HG03342 (cell line): ENCODE measurements at regions not wholly inside any gene's neighbourhood (a gene's known extent, or its start where the extent isn't known, plus 50 kb on each side); places are given as distances from the start of the nearest gene placed in this dataset.

Source experiments
- ATAC-seq: cut with Tn5 transposase; IDR thresholded peaks from one replicate; pipeline ENCODE4 v1.9.1; 2021; ENCODE audit warnings: mild to moderate bottlenecking, moderate library complexity; ENCODE audit not compliant: unreplicated experiment

DNA sequence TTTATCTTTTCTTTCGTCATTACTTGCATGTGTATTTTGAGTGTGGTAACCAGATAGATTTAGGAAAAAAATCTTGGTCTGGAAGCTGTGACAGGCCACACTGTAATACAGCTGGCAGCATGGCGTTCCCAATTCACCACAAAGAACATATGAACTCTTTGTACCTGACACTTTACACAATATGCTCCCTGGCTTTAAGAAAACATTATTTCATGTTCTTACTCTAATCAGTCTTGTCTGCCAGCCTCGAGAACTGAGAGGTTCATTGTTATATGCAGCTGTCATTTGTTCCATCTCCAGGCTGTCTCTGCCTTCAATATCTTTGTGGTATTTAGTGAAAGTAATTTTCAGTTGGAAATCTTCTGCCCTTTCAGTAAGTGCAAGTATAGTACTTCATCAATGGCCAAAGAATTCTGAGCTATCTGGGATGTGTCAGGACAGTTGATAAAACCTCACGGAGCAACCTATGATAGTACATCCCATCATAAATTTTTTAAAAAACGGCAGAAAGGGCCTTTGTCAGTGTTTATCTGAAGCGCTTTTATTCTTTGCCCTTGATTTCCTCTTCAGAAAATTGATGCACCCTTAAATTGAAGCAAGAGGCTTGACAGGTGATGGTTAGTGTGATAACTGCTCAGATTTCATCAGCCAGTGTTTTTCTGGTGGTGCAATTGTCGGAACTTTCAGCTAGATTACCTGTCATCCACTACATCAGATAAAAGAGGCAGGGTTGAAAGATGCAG is 146.3 kb upstream of the SP8 start:
- ATAC-seq, result no peak

DNA sequence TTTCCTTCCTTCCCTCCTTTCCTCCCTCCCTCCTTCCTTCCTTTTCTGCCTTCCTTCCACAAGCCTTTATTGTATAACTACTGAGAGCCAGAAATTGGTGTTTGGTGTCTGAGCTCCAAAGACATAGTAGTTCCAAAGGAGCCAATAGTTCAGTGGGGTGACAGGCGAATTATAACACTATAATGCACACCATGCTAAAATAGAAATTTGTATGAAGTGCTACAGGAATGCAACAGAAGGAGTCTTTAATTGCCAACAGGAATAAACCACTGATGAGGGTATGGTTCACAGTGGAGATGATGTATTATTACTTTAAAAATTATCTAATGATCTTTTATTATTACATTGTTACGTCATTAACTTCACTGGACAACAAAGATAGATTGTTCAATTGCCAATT is 158.8 kb upstream of the SP8 start:
- no peak for ATAC-seq

DNA sequence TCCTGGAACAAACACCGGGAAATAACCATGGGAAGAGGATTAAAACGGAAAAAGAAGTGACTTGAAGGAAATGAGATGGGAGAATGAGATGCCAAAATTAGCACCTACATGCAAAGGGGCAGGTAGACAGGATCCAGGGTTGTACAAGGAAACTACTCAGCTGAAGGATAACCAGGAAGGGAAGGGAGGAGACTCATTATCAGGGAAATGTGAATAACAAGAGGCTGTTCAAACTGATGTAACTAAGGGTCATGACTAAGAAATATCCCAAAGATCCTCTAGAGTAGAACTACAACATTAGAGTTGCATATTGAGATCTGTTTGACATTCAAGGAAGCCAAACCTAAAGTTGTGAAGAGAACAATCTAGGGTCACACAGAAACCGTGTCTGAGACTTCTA is 166.2 kb upstream of the SP8 start:
- no peak for ATAC-seq

DNA sequence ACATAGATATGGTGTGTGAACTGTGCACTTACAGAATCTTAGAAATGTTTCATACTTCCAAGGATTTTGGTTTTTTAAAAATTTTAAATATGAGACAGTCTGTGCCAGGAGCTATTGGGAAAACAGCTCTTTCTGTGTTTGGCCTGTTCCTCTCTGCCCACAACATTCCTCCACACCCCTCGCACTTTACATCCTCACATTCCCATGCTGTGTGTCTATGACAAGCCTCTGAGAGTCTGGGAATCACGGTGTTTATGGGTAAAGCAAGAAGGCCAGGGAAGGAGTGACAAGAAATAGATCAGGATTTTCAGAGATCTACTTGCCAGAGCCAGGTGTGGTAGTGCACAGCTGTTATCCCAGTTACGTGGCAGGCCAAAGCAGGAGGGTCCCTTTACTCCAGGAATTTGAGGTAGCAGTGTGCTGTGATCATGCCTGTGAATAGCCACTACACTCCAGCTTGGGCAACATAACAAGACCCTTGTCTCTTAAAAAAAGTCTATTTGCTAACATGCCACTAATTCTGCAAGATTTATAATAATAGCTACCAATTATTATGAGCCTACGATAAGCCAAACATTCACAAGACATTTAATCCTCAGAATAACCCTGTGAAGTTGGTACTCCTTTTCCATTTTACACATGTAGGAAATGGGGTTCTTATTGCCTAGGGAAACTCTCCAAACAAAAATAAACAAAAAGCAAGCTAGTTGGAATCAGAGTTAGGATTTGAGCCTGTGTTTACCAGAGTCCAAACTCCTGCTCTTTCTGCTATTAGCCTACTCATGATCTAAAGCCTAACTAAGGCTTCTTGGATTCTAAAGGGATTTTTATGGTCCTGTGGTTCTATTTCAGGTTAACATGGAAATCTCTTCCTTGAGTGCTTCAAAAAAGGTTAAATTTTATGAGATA is 168.3 kb upstream of the SP8 start:
- ATAC-seq, result no peak

DNA sequence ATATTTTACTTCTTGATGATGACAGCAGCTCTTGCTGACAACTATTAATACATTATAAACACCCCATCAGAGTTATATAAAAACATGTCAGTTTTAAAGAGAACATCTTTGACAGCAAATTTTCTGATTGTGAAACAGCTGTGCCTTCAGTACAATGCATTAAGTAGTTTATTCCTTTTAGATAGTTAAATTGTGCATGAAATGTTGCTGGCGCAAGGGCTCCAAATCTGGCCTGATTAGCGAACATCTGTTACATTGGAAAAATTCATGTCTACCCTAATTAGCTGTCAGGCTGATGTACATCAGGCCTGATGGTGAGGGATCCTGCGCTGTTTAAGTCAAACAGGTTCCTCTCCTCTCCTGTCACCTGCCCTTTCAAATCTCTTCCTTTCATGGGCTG is 171.9 kb upstream of the SP8 start:
- no peak for ATAC-seq

DNA sequence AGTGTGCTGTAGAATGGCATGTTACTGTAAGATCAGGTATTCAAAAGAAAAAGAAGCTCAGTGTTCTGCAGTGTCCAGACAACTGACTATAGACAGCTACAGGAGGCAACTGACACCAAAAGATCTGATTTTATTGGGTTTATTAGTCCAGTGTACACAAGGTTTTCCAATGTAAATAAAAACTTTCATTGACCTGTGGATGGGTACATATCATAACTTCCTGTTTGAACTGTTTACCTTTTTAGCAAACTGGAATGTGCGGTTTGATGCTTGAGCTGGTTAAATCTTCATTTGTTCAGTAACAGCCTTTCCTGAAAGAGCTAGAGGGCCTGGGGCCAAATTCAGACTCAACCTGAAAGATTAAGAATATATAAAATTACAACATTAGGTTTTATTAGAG is 172.6 kb upstream of the SP8 start:
- no peak for ATAC-seq

DNA sequence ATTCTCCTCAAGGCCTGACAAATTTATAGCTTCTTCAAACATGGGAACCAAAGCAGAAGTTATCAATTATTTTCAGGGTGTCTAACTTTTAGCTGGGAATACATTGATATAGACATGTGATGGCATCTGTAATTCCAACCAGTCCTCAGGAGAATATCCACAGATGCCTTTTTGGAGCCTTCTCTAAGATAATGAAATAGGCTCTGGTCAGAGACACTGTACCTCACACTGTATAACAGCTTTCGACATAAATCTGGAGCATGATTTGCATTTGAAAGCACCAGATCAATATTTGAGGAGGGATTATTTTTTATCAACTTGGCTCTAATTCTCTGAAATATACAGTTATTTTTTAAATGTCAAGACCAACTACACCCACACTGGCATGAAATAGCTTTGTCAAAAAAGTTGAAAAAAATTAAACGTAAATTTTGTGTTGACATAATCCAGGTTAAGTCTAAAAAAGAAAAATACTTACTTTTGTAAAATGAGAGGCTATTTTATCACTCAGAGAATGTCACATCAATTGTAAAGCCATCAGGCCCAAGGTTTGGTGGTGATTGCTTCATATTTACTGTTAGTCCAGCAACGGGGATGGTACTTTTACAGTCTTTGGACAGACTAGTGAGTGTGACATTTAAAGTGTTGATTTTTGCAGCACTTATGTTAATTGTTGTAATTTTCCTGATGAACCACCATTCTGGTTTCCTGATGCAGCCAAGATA is 177.0 kb upstream of the SP8 start:
- no peak for ATAC-seq

DNA sequence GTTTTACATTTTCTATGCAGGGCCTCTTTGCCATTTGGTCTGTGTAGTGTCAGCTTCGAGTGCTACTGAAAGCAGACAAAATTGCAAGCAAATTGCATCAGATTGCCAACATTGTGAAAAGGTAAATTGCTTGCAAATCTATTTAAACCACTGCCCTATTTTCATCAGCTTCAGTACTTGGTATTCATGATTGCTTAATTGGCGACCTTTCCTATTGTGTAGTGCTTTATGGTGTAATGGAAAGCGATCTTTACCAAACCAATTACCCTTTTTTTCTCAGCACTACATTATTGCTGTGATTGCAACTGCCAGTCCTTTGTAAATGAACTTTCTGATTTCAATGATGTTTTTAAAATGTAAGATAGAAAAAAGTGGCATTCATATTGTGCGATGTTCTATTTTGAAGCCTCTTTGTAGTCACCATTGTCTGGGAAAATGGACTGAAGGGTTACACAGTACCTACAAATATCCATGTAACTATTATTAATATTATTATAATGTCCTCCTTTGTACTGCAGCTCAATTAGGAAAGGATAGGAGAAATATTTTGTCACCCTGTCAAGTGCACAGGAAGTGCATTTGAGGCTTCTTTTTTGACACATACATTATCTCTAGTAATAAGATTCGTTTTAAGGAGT is 177.7 kb upstream of the SP8 start:
- no peak for ATAC-seq

DNA sequence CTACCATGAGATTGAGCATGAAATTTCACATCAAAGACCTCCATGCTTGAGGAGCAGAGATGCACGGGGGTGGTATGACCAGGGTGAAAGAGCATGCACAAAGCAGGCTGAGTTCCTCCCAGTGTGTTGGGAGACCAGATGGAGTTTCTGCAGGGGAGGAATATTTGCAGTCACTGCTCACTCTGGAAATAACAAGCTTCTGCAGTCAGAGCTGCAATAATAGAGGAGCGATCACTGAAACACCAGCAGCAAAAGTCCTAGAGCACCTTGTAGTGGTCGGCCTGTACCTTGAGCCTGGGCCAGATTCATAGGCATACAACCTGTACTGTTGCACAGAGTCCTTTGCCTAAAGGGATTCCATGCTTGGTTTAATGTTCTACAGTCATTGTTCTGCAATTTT is 184.5 kb upstream of the SP8 start:
- ATAC-seq, result no peak

DNA sequence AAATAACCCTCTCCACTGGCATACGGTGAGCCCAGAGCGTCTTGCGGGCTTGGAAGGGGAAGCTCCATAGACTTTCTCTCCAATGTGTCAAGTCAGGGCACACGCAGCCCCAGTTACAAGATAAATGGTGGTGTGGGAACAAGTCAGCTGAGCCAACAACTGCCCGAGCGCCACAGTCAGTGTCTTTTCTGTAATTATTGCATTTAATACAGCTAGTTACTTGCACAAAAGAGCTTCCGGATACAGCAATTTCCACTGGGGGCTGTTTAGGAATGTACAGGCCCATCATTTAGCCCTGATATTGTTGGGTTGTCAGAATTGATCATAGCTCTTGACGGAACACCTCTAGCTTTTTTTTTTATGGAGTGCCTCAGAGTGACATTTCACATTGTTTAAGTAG is 193.5 kb upstream of the SP8 start:
- ATAC-seq, result no peak

DNA sequence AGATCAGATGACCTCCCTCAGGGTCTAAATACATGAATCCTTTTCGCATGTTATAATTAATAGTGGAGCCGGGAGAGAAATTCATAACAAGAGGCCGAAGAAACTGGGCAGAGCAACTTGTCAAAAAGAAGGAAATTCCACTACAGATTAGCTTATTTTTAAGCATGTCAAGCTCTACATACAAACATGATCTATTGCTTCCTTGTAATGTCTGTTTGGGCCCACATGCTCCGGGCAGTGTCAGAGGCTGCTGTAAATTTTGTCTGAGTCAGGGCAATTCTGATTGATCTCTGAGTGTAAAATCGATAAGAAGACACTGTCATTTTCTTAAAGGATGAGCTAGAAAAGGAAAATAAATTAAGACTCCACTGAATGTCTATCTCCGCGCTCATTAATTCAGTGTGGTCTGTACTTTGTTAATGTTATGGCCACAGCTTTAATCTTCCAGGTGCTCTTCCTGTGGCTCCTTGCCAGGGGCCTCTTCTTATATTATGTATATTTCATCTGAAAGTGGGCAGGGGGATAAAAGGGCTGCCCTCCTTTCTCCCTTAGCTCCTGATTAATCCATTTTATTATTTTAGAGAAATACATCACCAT is 194.1 kb upstream of the SP8 start:
- ATAC-seq, result no peak

DNA sequence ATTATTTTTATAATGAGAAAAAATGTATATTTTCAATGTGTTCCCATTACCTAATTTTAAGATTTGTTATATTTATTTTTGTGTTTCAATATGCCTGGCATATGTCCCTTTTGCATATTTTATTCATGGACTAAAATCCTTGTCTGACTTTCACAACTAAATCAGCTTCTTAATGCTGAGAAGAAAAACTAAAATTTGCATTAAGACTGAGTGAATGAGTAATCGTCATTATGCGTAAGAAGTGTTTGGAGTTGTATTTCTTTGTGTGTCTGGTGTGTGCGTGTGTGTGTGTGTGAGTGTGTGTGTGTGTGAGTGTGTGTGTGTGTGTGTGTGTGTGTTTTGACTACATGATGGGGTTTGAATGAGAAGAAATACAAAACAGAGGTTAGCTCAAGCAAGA is 201.7 kb upstream of the SP8 start:
- ATAC-seq, result no peak

DNA sequence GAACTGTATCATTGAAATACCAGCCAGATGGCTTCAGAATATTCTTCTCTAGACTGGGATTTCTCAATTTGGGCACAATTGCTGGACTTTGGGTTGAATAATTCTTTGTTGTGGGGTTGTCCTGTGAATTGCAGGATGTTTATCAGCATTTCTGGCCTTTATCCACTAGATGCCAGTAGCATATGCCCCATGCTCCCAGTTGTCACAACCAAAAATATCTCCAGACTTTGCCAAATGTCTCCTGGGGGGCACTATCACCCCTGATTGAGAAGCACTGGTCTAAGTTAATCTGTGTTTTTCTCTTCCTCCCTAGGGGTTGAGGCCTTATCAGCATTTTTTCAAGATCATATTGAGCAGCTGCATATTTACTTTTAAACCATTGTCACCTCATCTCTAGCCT is 204.9 kb upstream of the SP8 start:
- ATAC-seq, result no peak

DNA sequence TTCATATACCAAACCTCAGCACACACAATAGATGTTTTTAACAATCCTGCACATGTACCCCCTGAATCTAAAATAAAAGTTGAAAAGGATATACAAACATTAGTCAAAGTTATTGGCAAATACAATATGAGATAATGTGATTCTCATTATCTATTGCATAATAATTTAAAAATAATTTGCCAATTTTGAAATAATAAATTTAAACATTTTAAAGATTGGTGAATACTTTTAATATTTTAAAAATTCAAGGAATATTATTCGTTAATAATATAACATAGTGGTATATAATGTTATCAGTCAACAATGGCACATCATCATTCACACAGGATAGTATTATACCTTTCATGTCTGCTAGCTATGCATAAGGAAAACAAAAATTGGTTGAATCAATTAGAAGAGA is 207.0 kb upstream of the SP8 start:
- no peak for ATAC-seq

DNA sequence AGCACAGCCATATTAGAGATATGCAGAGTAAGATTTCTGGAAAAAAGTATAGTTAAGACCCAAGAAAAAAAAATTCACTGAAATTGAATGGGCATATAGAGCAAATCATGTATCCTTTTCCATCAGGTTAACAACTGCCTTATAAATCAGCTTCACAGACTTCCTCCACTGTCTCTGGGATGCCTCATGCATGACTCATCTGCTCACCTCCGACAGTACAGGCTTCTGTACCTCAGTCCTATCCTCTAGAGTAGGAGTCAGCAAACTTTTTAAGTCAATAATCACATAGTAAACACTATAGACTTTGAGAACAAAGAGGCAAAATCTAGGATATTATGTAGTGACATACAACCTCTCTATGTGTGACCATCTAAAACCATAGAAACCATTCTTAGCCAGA is 211.6 kb upstream of the SP8 start:
- no peak for ATAC-seq

DNA sequence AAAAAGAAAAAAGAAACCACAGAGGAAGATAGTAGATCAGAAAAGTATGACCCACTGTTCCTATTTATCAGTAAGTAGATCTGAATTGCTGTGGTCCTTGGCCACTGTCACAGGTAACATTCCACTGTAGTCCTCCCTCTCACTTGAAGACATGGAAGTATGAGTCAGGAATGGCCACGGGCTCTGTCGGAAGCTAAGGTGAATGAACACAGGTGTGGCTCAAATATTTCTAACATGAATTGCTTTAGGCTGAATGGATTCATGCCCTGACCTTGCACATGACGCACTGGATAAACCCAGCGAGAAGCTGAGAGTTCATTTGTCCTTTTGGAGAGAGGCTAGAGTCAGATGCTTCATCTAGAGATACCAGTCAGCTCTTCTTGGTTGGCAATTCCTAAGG is 224.5 kb upstream of the SP8 start:
- no peak for ATAC-seq

DNA sequence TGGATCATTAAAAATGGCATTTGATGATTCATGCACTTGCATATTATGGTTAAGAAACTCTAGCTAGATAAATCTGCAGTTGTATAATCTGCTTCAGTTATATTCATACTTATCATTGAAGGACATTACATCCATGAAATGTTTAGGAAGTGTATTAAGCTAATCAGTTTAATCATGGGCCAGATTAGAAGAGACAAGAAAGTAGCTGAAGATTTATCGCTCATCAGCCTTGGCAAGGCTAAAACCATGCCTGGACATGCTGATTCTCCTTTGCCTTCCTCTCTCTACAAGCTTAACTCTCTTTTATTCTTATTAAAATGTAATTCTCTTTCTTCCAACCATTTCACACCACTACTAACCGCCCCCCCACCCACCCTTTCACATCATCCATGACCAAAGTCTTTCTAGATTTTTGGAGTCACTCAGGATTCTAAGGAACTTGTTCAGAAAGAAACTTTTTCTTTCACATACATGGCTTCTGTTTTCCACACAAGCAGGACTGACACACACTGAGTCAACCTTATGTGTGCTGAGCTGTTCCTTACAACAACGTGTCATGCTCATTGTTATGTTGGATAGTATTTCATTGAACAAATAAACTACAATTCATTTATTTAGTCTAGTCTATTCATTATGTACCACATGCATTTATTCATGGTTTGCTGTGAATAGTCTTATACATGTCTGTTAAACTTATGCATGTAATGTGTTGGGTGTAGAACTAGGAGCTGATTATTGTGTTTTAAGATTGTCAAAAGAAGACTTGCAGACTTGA is 227.3 kb upstream of the SP8 start:
- ATAC-seq, result no peak

DNA sequence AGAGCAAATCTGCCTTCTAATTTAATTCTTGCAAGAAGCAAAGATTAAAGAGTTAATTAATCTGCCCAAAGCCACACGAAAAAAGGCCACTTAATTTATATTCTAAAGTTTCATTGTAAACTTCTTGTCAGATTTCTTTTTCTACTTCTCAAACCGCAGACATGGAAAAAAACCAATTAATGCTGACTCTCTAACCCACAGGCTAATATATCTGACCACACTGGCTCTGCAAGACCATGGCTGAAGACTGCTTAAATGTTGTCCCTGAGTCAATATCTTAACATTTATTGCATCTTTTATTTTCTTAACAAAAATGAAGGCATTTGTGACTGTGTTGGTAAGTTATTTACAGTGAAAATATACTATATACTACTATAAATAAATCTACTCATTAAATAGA is 234.0 kb upstream of the SP8 start:
- no peak for ATAC-seq

DNA sequence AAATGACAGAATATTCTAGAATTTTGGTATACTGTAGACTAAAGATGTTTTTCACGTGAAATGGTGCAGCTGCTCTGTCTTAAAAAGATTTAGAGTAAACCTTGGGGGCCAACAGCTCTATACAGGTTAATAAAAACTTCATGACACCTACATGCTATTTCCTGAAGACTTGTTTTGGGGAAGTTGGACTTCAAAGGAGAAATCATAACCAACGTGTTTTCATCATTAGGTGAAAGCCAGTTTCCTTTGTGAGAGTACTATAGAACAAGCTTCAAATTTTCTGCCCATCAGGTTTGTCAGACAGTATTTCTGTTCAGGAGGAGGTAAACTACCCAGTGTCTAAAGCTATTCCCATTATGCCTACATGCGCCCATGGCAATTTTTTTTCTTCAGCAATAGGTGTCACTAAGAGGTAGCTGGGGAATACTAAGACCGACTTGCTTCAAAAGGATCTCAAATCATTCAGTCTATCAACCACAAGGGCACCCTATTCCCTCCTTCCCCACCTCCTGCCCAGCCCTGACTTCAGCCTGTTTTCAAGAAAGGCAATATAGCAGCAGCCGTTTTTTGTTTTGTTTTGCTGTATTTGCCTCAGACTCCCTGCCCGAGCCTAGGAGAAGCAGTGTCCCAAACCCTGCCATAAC is 237.3 kb upstream of the SP8 start:
- no peak for ATAC-seq

DNA sequence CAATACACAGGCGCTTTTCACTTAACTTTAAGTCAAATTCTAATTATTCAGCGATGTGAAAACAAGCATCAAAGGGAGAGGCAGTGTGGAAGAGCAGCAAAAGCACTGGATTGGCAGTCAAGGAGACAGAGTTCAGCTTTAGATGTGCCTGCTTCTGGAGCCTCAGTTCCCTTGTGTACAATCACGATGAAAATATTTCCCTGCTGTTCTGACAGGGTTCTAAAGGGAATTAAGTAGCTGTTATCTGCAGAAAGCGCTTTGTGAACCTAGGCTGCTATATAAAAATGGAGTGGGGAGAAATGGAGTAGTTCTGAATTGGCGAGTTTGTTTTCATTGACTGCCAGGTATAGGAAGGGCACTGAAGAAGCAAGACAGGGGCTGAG is 237.8 kb upstream of the SP8 start:
- no peak for ATAC-seq
